Neural cell (in vitro differentiated cells): ENCODE measurements at regions not wholly inside any gene's neighbourhood (a gene's known extent, or its start where the extent isn't known, plus 50 kb on each side); places are given as distances from the start of the nearest gene placed in this dataset.

Experiments
- EZH2 ChIP-seq: fragments of 200-600, 300-800 bp; shearing (Covaris generic), sonication (generic); IDR thresholded peaks from 2 replicates; pipeline ENCODE4 v1.6.1; 2014; ENCODE audit warnings: antibody characterized with exemption, low read length, borderline replicate concordance, mild to moderate bottlenecking; ENCODE audit not compliant: insufficient read depth, poor library complexity, severe bottlenecking
- TF ChIP-seq, protein P1 (sequence below): IDR thresholded peaks from 2 replicates; pipeline ENCODE4 v1.6.1; 2012; ENCODE audit warnings: borderline replicate concordance

GRCh38 chr2:108182489-108182888 is 57.3 kb upstream of the SULT1C3 start:
- no peak for TF ChIP-seq EZH2
- TF ChIP-seq, protein P1, sequence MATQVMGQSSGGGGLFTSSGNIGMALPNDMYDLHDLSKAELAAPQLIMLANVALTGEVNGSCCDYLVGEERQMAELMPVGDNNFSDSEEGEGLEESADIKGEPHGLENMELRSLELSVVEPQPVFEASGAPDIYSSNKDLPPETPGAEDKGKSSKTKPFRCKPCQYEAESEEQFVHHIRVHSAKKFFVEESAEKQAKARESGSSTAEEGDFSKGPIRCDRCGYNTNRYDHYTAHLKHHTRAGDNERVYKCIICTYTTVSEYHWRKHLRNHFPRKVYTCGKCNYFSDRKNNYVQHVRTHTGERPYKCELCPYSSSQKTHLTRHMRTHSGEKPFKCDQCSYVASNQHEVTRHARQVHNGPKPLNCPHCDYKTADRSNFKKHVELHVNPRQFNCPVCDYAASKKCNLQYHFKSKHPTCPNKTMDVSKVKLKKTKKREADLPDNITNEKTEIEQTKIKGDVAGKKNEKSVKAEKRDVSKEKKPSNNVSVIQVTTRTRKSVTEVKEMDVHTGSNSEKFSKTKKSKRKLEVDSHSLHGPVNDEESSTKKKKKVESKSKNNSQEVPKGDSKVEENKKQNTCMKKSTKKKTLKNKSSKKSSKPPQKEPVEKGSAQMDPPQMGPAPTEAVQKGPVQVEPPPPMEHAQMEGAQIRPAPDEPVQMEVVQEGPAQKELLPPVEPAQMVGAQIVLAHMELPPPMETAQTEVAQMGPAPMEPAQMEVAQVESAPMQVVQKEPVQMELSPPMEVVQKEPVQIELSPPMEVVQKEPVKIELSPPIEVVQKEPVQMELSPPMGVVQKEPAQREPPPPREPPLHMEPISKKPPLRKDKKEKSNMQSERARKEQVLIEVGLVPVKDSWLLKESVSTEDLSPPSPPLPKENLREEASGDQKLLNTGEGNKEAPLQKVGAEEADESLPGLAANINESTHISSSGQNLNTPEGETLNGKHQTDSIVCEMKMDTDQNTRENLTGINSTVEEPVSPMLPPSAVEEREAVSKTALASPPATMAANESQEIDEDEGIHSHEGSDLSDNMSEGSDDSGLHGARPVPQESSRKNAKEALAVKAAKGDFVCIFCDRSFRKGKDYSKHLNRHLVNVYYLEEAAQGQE = no peak
